Tibial artery (tissue), 4 donors: ENCODE measurements at regions not wholly inside any gene's neighbourhood (a gene's known extent, or its start where the extent isn't known, plus 50 kb on each side); places are given as distances from the start of the nearest gene placed in this dataset.

Source experiments
- DNase-seq, 2 donors: peaks; one replicate each; pipeline ENCODE4 v3.0.0-alpha.2; 2019
- H3K27ac ChIP-seq, 2 donors: fragments of 200-600 bp; sonication (generic) in 1 of 2; 1 replicate in 1 of 2; 2 replicates in 1 of 2; pipeline ENCODE4 v1.5.1; 2018 to 2019; ENCODE audit warnings: mild to moderate bottlenecking in 1 of 2
- H3K27me3 ChIP-seq, 2 donors: fragments of 200-600 bp; sonication (generic) in 1 of 2; one replicate each; pipeline versions ENCODE4 v1.5.1 to v1.6.0; 2016 to 2019
- H3K36me3 ChIP-seq, 3 donors: fragments of 200-600 bp; sonication (generic) in 2 of 3; one replicate each; pipeline ENCODE4 v1.5.1; 2016 to 2019; ENCODE audit warnings: mild to moderate bottlenecking in 2 of 3
- H3K4me1 ChIP-seq, 4 donors: fragments of 200-600 bp; sonication (generic) in 2 of 4; 1 replicate in 3 of 4; 2 replicates in 1 of 4; pipeline ENCODE4 v1.5.1; 2016 to 2019
- H3K4me3 ChIP-seq, 2 donors: fragments of 200-600 bp; sonication (generic) in 1 of 2; 1 replicate in 1 of 2; 2 replicates in 1 of 2; pipeline ENCODE4 v1.5.1; 2018 to 2019; ENCODE audit warnings: mild to moderate bottlenecking in 2 of 2
- H3K9me3 ChIP-seq, 3 donors: fragments of 200-600 bp; sonication (generic) in 1 of 3; one replicate each; pipeline ENCODE4 v1.5.1; 2016 to 2019
- intact Hi-C: fragments of 100-400 bp; cut with DNase I; formaldehyde crosslinking; loops from one replicate; pipeline ENCODE4 v1.15.0; 2023; ENCODE audit warnings: low total_unique reads
- TF ChIP-seq, protein P1 (sequence below), 2 experiments: fragments of 200-600 bp in 1 of 2; fragments of 450-650 bp in 1 of 2; IDR thresholded peaks; one replicate each; pipeline ENCODE4 v1.5.1; 2017 to 2019; ENCODE audit warnings: antibody characterized with exemption in 2 of 2, mild to moderate bottlenecking in 1 of 2, moderate library complexity in 1 of 2

DNA sequence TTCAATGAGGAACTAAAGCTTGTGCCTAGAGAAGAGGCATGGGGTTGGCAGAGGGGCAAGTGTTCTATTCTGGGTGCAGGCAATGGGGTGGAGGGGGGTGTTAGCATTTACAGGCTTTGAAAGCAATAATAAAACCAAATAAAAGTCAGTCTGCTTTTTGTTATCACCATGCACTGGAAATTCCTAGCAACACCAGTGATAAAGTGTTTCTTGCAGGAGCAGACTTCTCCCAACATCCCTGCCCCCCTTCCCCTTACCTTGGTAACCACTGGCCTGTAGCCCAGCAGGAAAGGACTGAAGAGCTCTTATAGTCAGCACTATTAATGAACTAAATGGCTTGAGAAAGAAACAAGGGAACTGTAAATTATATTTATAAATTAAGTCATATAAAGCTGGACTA lies 65.2 kb upstream of the SESN3 start:
- no peaks in the 10 kb centered on the region for H3K27me3 ChIP-seq
- no peak overlapping the region for H3K27ac ChIP-seq
- DNase-seq, result no peak
- TF ChIP-seq, protein P1, sequence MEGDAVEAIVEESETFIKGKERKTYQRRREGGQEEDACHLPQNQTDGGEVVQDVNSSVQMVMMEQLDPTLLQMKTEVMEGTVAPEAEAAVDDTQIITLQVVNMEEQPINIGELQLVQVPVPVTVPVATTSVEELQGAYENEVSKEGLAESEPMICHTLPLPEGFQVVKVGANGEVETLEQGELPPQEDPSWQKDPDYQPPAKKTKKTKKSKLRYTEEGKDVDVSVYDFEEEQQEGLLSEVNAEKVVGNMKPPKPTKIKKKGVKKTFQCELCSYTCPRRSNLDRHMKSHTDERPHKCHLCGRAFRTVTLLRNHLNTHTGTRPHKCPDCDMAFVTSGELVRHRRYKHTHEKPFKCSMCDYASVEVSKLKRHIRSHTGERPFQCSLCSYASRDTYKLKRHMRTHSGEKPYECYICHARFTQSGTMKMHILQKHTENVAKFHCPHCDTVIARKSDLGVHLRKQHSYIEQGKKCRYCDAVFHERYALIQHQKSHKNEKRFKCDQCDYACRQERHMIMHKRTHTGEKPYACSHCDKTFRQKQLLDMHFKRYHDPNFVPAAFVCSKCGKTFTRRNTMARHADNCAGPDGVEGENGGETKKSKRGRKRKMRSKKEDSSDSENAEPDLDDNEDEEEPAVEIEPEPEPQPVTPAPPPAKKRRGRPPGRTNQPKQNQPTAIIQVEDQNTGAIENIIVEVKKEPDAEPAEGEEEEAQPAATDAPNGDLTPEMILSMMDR (IDR thresholded peaks at IDR 0.05), result no peak
- H3K4me3 ChIP-seq, result no peak overlapping the region
- no peaks in the 10 kb centered on the region for H3K36me3 ChIP-seq
- no peaks in the 10 kb centered on the region for H3K9me3 ChIP-seq
- no peaks in the 10 kb centered on the region for H3K4me1 ChIP-seq
- intact Hi-C loops, result no loop called here

DNA sequence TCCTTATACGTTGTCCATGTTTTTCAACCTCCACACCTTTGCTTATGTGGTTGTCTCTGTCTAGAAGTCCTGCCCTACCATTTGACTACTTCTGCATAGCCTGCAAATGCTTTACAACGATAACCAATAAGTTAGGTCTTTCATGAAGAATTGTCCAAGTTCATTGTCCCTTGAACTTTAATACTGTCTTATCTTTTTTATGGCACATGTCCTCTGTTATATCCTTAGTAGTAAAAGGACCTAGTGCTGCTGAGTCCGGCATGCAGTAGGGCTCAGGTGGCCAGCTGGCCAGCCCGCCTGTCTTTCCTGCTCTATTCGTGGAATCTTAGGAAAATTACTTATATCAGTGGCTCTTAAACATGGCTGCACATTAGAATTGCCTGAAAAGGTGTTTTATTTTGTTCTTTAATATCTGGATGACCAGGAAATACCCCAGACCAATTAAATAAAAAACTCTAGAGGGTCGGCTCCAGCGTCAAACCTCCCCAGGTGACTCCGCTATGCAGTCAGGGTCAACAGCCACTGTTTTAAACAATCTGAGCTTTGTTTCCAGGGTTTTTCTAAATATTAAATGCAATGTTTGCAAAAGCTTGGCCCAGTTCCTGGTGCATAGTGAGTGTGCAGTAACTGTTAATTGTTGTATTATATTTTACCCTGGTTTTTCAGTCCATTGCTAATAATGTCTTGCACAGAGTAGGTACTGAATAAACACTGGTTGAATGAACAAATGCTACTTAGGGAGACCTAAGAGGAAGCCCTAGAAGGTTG lies 64.6 kb upstream of the SESN3 start:
- intact Hi-C loops, result no loop called here
- TF ChIP-seq, protein P1 (IDR thresholded peaks at IDR 0.05), result no peak
- H3K4me3 ChIP-seq, result no peak overlapping the region
- no peaks in the 10 kb centered on the region for H3K36me3 ChIP-seq
- H3K4me1 ChIP-seq, result no peaks in the 10 kb centered on the region
- no peak overlapping the region for H3K27ac ChIP-seq
- no peaks in the 10 kb centered on the region for H3K9me3 ChIP-seq
- DNase-seq, result no peak
- H3K27me3 ChIP-seq, result no peaks in the 10 kb centered on the region

DNA sequence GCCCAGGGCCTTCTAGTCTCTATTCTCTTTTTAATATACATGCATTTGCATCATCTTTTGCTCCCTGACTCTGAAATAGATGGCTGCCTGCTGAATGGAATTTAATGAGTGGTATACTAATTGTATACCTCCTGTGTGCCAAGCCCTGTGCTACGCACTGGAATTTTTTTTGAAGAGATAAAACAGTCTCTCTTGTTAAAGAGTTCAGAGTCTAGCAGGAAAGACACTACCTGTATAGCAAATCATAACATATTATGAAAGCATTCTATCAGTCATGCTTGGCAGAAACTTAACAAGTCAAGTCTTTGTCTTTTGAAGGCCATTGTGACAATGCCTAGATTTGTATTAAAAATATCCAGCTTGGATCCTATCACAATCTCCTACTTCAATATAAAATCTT lies 63.7 kb upstream of the SESN3 start:
- Histone ChIP-seq H3K4me3 (no peak overlapping the region), H3K27me3 (no peaks in the 10 kb centered on the region), H3K36me3 (no peaks in the 10 kb centered on the region), H3K4me1 (no peaks in the 10 kb centered on the region), H3K9me3 (no peaks in the 10 kb centered on the region), H3K27ac (no peak overlapping the region)
- DNase-seq, result no peak
- intact Hi-C loops, result no loop called here
- TF ChIP-seq, protein P1 (IDR thresholded peaks at IDR 0.05), result no peak

DNA sequence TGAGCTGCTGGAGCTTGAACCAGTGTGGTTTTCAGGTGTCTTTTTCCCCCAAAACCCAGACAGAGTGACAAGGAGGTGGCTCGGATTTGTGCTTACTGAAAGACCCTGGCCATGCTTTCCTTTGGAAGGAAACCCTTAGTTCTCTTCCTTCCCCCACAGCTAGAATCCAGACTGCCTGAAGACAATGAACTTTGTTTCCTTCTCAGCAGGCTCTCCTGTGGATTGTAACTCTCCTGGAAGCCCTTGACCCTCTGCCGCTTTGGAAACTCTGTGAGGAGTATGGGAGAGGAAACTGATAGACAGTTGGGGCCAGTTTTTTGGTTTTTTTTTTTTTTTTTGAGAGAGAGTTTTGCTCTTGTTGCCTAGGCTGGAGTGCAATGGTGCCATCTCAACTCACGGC lies 62.1 kb upstream of the SESN3 start:
- TF ChIP-seq, protein P1 (IDR thresholded peaks at IDR 0.05), result no peak
- Histone ChIP-seq H3K36me3 (no peaks in the 10 kb centered on the region), H3K4me3 (no peak overlapping the region), H3K9me3 (no peaks in the 10 kb centered on the region), H3K27me3 (no peaks in the 10 kb centered on the region), H3K4me1 (no peaks in the 10 kb centered on the region), H3K27ac (no peak overlapping the region)
- DNase-seq, result no peak
- intact Hi-C loops, result no loop called here

DNA sequence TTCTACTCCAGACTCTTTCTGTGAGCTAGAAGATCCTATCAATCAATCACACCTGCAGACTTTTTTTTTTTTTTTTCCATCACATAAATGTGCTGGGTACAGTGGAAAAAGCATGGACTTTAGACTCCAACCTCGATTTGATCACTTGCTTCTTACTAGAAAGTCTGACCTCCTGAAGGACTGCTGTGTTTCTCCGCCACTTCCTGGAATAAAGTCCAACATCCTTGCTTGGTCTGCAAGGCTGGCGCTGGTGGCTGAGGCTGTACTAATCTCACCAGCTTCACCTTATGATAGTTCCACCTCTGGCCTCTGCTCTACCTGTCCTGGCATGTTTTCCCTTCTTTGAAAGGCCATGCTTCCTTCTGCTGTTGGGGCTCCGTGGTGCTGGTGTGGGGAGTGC lies 60.9 kb upstream of the SESN3 start:
- DNase-seq, result no peak
- Histone ChIP-seq H3K4me1 (no peaks in the 10 kb centered on the region), H3K27me3 (no peaks in the 10 kb centered on the region), H3K9me3 (no peaks in the 10 kb centered on the region), H3K27ac (no peak overlapping the region), H3K36me3 (no peaks in the 10 kb centered on the region), H3K4me3 (no peak overlapping the region)
- intact Hi-C loops, result no loop called here
- TF ChIP-seq, protein P1 (IDR thresholded peaks at IDR 0.05), result no peak
